ENCODE measurements at regions not wholly inside any gene's neighbourhood (a gene's known extent, or its start where the extent isn't known, plus 50 kb on each side); places are given as distances from the start of the nearest gene placed in this dataset.

DNA sequence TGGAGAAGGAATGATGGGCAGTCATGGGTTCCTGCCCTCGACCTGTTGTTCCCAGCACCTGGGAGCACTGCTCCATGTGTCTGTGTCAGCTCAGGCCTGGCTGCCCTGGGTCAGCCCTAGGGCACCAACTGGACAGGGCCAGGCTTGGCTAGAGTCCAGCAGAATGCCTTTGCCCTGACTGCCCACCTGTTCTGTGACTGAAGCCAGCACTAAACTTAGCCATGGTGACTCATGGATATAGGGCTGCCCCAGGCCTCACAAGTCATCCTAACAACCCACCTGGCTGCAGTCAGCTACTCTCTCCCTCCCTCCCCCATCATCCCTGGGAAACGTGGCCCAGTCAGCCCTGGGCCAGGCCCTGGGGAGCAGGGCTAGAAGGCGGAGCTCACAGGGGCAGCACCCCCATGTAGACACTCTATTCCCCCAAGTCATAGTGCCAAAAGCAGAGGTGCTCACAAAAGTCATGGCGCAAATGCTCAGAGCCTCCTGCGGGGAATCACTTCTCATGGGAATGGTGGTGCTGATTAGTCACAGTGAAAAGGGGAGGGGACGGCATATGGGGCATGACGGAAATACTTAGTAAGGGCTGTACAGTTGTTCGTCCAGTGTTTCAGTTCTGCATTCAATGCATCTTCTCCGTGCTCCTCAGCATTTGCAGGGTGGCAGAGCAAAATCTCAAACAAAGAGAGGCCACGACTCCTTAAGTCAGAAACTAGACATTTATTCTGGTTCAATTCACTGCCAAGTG, 52.0 kb upstream of the NTF3 start:
- peak; percentile 39 to 76 (median 67) for DNase-seq

Measured in muscle of back (tissue), 3 donors.